SK-N-SH (cell line): ENCODE measurements at regions not wholly inside any gene's neighbourhood (a gene's known extent, or its start where the extent isn't known, plus 50 kb on each side); places are given as distances from the start of the nearest gene placed in this dataset.

Experiments
- EP300 ChIP-seq, 2 experiments: IDR thresholded peaks; 2 replicates each; pipeline versions ENCODE4 v1.4.0 to v1.6.1; 2012; ENCODE audit warnings: borderline replicate concordance in 1 of 2, low read depth in 1 of 2, low read length in 1 of 2
- EZH2phosphoT487 ChIP-seq: fragments of 200-600 bp; sonication (generic); IDR thresholded peaks from 2 replicates; pipeline ENCODE4 v1.6.1; 2017; ENCODE audit warnings: low read depth, mixed run types, mild to moderate bottlenecking, antibody characterized with exemption, moderate library complexity, borderline replicate concordance
- FOXJ3 ChIP-seq: sonication (generic); formaldehyde crosslinking; IDR thresholded peaks from 2 replicates; pipeline ENCODE4 v1.5.1; 2020; ENCODE audit warnings: mild to moderate bottlenecking, missing genetic modification reagents
- GATA2 ChIP-seq: sonication (generic); formaldehyde crosslinking; IDR thresholded peaks from 2 replicates; pipeline ENCODE4 v1.5.0; 2020; ENCODE audit warnings: mild to moderate bottlenecking, missing genetic modification reagents
- MEF2A ChIP-seq: IDR thresholded peaks from 2 replicates; pipeline ENCODE4 v1.4.0; 2012; ENCODE audit warnings: low read depth, borderline replicate concordance
- RFX5 ChIP-seq: IDR thresholded peaks from 2 replicates; pipeline ENCODE4 v1.6.1; 2012; ENCODE audit warnings: mild to moderate bottlenecking, improper control_type of control experiment, low read length
- TEAD4 ChIP-seq: IDR thresholded peaks from 2 replicates; pipeline ENCODE4 v1.4.0; 2012; ENCODE audit warnings: mild to moderate bottlenecking, borderline replicate concordance; ENCODE audit not compliant: insufficient read depth
- TF ChIP-seq, protein P1 (sequence below): fragments of 200-600 bp; sonication (generic); IDR thresholded peaks from 2 replicates; pipeline ENCODE4 v1.6.1; 2017; ENCODE audit warnings: antibody characterized with exemption, mild to moderate bottlenecking, moderate library complexity

DNA sequence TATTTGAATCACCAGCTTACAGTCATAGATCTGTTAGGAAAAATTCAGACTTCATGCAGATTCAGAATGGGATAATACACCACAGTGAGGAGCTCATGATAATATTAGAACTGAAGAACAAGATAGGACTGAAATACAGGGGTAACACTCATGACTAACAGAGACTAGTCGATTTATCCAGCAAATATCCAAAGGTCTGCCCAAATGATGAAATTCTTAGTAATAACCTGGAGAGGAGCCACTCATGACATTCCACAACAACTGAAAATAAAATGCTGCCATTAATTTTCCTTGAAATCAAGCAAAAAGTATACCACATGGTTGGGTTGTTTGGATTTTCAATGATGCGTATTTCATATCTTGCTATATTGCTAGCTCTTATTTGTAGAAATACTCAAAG is 903.7 kb upstream of the ADGRL3 start:
- TF ChIP-seq GATA2 (CRISPR knock-in tag) = no peak
- TF ChIP-seq, protein P1, sequence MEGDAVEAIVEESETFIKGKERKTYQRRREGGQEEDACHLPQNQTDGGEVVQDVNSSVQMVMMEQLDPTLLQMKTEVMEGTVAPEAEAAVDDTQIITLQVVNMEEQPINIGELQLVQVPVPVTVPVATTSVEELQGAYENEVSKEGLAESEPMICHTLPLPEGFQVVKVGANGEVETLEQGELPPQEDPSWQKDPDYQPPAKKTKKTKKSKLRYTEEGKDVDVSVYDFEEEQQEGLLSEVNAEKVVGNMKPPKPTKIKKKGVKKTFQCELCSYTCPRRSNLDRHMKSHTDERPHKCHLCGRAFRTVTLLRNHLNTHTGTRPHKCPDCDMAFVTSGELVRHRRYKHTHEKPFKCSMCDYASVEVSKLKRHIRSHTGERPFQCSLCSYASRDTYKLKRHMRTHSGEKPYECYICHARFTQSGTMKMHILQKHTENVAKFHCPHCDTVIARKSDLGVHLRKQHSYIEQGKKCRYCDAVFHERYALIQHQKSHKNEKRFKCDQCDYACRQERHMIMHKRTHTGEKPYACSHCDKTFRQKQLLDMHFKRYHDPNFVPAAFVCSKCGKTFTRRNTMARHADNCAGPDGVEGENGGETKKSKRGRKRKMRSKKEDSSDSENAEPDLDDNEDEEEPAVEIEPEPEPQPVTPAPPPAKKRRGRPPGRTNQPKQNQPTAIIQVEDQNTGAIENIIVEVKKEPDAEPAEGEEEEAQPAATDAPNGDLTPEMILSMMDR = no peak
- TF ChIP-seq TEAD4 = no peak
- no peak for TF ChIP-seq EZH2phosphoT487
- TF ChIP-seq EP300 (IDR thresholded peaks at IDR 0.05; ENCODE audit: borderline replicate concordance in 1 of 2, low read depth in 1 of 2, low read length in 1 of 2) = no peak
- TF ChIP-seq FOXJ3 (CRISPR knock-in tag) = no peak
- no peak for TF ChIP-seq RFX5
- no peak for TF ChIP-seq MEF2A
